OCI-LY3 (cell line): ENCODE measurements at regions not wholly inside any gene's neighbourhood (a gene's known extent, or its start where the extent isn't known, plus 50 kb on each side); places are given as distances from the start of the nearest gene placed in this dataset.

Experiments used
- H2AFZ ChIP-seq: fragments of 200-600, 300-600 bp; shearing (Covaris generic); 2 replicates; pipeline ENCODE4 v1.6.0; 2014; ENCODE audit warnings: antibody characterized with exemption, low read depth, low read length
- H3K27ac ChIP-seq: fragments of 200-600, 300-600 bp; sonication (generic); 2 replicates; pipeline ENCODE4 v1.5.1; 2014; ENCODE audit warnings: mild to moderate bottlenecking, low read length, moderate library complexity, mixed read lengths
- H3K27me3 ChIP-seq: fragments of 200-600, 300-600 bp; sonication (generic); 2 replicates; pipeline ENCODE4 v1.6.1; 2014; ENCODE audit warnings: low read depth, low read length, mixed read lengths
- H3K36me3 ChIP-seq: fragments of 200-600, 300-600 bp; sonication (generic); replicated peaks from 2 replicates; pipeline ENCODE3; 2014; ENCODE audit warnings: low read depth, low read length, mixed read lengths
- H3K4me1 ChIP-seq: fragments of 300-600, 200-600 bp; sonication (generic); 2 replicates; pipeline ENCODE4 v1.6.1; 2014; ENCODE audit warnings: low read length, mixed read lengths
- H3K4me2 ChIP-seq: fragments of 200-600, 300-600 bp; sonication (generic); 2 replicates; pipeline ENCODE4 v1.6.1; 2014; ENCODE audit warnings: low read length, mixed read lengths
- H3K4me3 ChIP-seq: fragments of 300-600, 200-600 bp; sonication (generic); 2 replicates; pipeline ENCODE4 v1.5.1; 2014; ENCODE audit warnings: antibody characterized with exemption, mild to moderate bottlenecking, low read length, moderate library complexity
- H3K79me2 ChIP-seq: fragments of 300-600, 200-600 bp; shearing (Covaris generic); 2 replicates; pipeline ENCODE4 v1.6.1; 2014; ENCODE audit warnings: mild to moderate bottlenecking, low read length, mixed read lengths
- H3K9ac ChIP-seq: fragments of 300-600, 200-600 bp; shearing (Covaris generic); 2 replicates; pipeline ENCODE4 v1.6.0; 2014; ENCODE audit warnings: mild to moderate bottlenecking, low read length, moderate library complexity
- H3K9me3 ChIP-seq: fragments of 200-600, 300-600 bp; shearing (Covaris generic); 2 replicates; pipeline ENCODE4 v1.6.1; 2014; ENCODE audit warnings: low read length, mixed read lengths; ENCODE audit not compliant: insufficient read depth
- H4K20me1 ChIP-seq: fragments of 200-600, 300-600 bp; sonication (generic); 2 replicates; pipeline ENCODE4 v1.6.1; 2016; ENCODE audit warnings: low read length, mixed read lengths; ENCODE audit not compliant: insufficient read depth
- EZH2phosphoT487 ChIP-seq: fragments of 200-600 bp; shearing (Covaris generic); IDR thresholded peaks from 2 replicates; pipeline ENCODE4 v1.6.1; 2018; ENCODE audit warnings: antibody characterized with exemption, mixed run types, low read depth
- TF ChIP-seq, protein P1 (sequence below): fragments of 200-600, 300-600 bp; sonication (generic); IDR thresholded peaks from 2 replicates; pipeline ENCODE4 v1.5.1; 2014; ENCODE audit warnings: antibody characterized with exemption, low read length, low read depth

DNA sequence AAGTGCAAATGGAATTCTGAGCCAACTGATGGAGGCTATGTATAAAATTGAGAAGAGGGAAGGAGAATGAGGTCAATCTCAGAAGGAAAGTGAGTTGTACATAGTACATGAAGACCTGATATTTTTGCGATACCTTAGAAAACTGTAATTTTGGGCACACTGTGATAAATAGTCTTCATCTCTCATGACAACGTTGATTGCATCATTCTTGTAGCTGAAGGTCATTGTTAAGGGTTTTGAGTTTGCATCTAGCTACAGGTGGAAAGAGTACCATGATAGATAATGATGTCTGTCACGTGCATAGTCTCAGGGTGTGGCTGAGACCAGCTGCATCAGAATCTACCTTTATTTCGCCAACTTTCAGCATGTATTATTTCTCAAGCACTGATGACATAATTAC is 435.4 kb upstream of the MDFIC2 start:
- Histone ChIP-seq H4K20me1 (no peaks in the 10 kb centered on the region), H3K4me1 (no peaks in the 10 kb centered on the region), H3K9me3 (no peaks in the 10 kb centered on the region), H3K27ac (no peak overlapping the region), H3K27me3 (peaks cover 13% of the 10 kb centered on the region), H3K9ac (no peak overlapping the region), H3K36me3 (no peaks in the 10 kb centered on the region), H3K4me3 (no peak overlapping the region), H3K79me2 (no peaks in the 10 kb centered on the region), H2AFZ (no peak overlapping the region), H3K4me2 (no peak overlapping the region)
- TF ChIP-seq, protein P1, sequence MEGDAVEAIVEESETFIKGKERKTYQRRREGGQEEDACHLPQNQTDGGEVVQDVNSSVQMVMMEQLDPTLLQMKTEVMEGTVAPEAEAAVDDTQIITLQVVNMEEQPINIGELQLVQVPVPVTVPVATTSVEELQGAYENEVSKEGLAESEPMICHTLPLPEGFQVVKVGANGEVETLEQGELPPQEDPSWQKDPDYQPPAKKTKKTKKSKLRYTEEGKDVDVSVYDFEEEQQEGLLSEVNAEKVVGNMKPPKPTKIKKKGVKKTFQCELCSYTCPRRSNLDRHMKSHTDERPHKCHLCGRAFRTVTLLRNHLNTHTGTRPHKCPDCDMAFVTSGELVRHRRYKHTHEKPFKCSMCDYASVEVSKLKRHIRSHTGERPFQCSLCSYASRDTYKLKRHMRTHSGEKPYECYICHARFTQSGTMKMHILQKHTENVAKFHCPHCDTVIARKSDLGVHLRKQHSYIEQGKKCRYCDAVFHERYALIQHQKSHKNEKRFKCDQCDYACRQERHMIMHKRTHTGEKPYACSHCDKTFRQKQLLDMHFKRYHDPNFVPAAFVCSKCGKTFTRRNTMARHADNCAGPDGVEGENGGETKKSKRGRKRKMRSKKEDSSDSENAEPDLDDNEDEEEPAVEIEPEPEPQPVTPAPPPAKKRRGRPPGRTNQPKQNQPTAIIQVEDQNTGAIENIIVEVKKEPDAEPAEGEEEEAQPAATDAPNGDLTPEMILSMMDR, result no peak
- no peak for TF ChIP-seq EZH2phosphoT487

DNA sequence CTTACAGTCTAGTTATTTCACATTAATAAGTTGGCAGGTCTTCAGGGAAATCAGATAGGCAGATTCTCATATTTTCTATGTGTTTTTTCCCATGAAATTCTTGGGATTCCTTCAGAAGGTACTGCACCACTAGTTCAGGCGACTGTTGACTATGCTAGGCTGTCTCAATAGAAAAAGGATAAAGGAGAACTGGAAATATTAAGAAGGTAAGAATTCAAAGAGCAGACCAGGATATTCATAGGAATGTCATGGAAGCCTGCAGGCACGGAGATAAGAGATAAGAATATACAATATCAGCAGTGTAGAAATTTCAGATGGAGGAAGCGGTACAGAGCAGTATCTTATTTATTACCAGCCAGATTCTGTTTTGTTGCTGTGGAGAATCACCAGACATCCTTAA is 432.1 kb upstream of the MDFIC2 start:
- Histone ChIP-seq H3K27me3 (peaks cover 6% of the 10 kb centered on the region), H3K4me3 (no peak overlapping the region), H3K4me1 (no peaks in the 10 kb centered on the region), H3K36me3 (no peaks in the 10 kb centered on the region), H3K27ac (no peak overlapping the region), H2AFZ (no peak overlapping the region), H3K9me3 (no peaks in the 10 kb centered on the region), H3K79me2 (no peaks in the 10 kb centered on the region), H4K20me1 (no peaks in the 10 kb centered on the region), H3K9ac (no peak overlapping the region), H3K4me2 (no peak overlapping the region)
- TF ChIP-seq, protein P1, result no peak
- no peak for TF ChIP-seq EZH2phosphoT487

DNA sequence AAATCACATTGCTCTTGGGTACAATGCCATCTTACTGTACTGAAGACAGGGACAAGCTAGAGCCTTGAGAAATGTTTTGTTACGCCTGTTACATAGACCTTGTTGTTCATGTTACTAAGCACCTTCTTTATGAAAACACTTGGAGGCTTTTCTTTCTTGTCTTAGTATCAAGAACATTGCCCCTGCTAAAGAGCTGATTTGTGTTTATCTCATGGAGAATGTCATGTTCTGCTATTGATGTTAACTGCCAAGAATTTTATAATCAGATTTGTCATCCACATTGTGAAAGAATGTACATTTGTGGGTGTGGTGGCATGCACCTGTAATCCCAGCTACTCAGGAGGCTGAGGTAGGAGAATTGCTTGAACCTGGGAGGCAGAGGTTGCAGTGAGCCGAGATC is 431.3 kb upstream of the MDFIC2 start:
- H2AFZ ChIP-seq, result no peak overlapping the region
- H3K27me3 ChIP-seq, result peaks cover 6% of the 10 kb centered on the region
- no peak overlapping the region for H3K4me3 ChIP-seq
- H3K27ac ChIP-seq, result no peak overlapping the region
- no peaks in the 10 kb centered on the region for H3K9me3 ChIP-seq
- no peaks in the 10 kb centered on the region for H3K4me1 ChIP-seq
- H3K4me2 ChIP-seq, result no peak overlapping the region
- H3K9ac ChIP-seq, result no peak overlapping the region
- H3K79me2 ChIP-seq, result no peaks in the 10 kb centered on the region
- H4K20me1 ChIP-seq, result no peaks in the 10 kb centered on the region
- no peaks in the 10 kb centered on the region for H3K36me3 ChIP-seq
- TF ChIP-seq, protein P1, result no peak
- no peak for TF ChIP-seq EZH2phosphoT487

DNA sequence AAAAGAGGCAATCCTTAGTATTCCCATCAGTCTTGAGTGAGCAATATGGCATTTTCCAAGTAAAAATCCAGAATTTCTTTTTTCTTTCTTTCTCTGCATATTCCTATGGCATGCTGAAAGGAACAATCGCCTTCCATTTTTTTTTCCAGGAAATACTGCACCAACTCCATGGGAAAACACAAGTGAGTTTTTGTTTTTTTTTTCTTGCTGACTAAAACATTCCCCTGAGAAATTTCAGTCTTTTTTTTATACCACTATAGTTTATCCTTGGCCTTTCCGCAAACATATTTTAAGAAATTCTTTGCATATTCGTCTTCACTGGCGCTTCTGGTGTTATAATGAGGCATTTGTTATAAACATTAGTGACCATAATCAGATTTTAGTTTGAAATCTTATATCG is 429.6 kb upstream of the MDFIC2 start:
- no peaks in the 10 kb centered on the region for H4K20me1 ChIP-seq
- H3K36me3 ChIP-seq, result no peaks in the 10 kb centered on the region
- TF ChIP-seq, protein P1, result no peak
- no peak for TF ChIP-seq EZH2phosphoT487
- no peak overlapping the region for H3K9ac ChIP-seq
- no peak overlapping the region for H2AFZ ChIP-seq
- H3K4me1 ChIP-seq, result no peaks in the 10 kb centered on the region
- no peaks in the 10 kb centered on the region for H3K79me2 ChIP-seq
- H3K9me3 ChIP-seq, result no peaks in the 10 kb centered on the region
- H3K27me3 ChIP-seq, result peaks cover 6% of the 10 kb centered on the region
- H3K4me3 ChIP-seq, result no peak overlapping the region
- H3K4me2 ChIP-seq, result no peak overlapping the region
- no peak overlapping the region for H3K27ac ChIP-seq
